Ovary (tissue), 3 donors: ENCODE measurements at regions not wholly inside any gene's neighbourhood (a gene's known extent, or its start where the extent isn't known, plus 50 kb on each side); places are given as distances from the start of the nearest gene placed in this dataset.

Source experiments
- POLR2A ChIP-seq: fragments of 450-650 bp; IDR thresholded peaks from one replicate; pipeline ENCODE4 v1.6.1; 2017; ENCODE audit warnings: antibody characterized with exemption, mild to moderate bottlenecking, moderate library complexity
- TF ChIP-seq, protein P1 (sequence below), 3 donors: fragments of 450-650 bp in 2 of 3; fragments of 200-600 bp in 1 of 3; IDR thresholded peaks; one replicate each; pipeline versions ENCODE4 v1.5.1 to v1.8.0; 2016 to 2022; ENCODE audit warnings: antibody characterized with exemption in 3 of 3, mild to moderate bottlenecking in 1 of 3
- donor health status: DM: no; HTN: no; CAD: no.

DNA sequence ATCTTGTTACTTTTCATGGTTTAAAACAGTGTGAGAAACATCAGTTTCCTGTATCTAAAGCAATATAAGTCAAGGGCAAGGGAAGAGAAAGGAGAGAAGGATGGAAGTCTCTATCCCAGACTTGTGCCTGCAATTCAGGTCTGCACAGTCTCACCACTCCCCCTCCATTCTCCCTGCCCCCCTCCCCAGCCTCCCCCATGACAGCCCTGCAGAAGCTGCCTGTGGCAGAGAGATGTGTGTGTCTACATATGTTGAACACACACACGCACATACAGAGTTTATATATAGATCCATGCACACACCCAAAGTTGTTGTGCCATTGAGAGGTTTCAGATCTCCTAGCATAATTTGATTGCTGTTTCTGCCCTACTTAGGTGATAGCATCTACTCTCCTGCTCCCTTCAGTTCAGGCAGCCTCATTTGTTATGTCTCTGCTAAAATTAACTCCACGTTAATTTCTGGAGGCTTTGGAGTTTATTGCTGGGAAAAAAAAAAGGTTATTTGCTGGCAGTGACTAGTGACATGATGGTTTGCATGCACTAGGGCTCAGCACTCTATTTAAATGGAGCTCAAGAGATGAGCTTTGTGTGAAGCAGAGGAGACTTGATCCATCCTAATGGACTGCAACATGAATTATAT lies 124.9 kb upstream of the SMYD2 start:
- TF ChIP-seq, protein P1, sequence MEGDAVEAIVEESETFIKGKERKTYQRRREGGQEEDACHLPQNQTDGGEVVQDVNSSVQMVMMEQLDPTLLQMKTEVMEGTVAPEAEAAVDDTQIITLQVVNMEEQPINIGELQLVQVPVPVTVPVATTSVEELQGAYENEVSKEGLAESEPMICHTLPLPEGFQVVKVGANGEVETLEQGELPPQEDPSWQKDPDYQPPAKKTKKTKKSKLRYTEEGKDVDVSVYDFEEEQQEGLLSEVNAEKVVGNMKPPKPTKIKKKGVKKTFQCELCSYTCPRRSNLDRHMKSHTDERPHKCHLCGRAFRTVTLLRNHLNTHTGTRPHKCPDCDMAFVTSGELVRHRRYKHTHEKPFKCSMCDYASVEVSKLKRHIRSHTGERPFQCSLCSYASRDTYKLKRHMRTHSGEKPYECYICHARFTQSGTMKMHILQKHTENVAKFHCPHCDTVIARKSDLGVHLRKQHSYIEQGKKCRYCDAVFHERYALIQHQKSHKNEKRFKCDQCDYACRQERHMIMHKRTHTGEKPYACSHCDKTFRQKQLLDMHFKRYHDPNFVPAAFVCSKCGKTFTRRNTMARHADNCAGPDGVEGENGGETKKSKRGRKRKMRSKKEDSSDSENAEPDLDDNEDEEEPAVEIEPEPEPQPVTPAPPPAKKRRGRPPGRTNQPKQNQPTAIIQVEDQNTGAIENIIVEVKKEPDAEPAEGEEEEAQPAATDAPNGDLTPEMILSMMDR (IDR thresholded peaks at IDR 0.05) = no peak
- TF ChIP-seq POLR2A = no peak
